Adrenal gland (tissue), 5 donors: ENCODE measurements at regions not wholly inside any gene's neighbourhood (a gene's known extent, or its start where the extent isn't known, plus 50 kb on each side); places are given as distances from the start of the nearest gene placed in this dataset.

Experiments
- CTCF ChIP-seq, 6 experiments: fragments of 450-650 bp in 4 of 6; fragments of 200-600 bp in 2 of 6; sonication (generic) in 1 of 6; IDR thresholded peaks; 1 replicate in 5 of 6; 2 replicates in 1 of 6; pipeline versions ENCODE4 v1.5.1 to v1.8.0; 2016 to 2021; ENCODE audit warnings: antibody characterized with exemption in 6 of 6, mild to moderate bottlenecking in 2 of 6, moderate library complexity in 1 of 6
- POLR2A ChIP-seq, 2 donors: fragments of 450-650 bp; IDR thresholded peaks; one replicate each; pipeline ENCODE4 v1.6.1; 2017; ENCODE audit warnings: antibody characterized with exemption in 2 of 2, mild to moderate bottlenecking in 2 of 2, moderate library complexity in 1 of 2
- donor health status: DM: no; HTN: no; CAD: no.

- TF ChIP-seq CTCF (IDR thresholded peaks at IDR 0.05) (no peak), POLR2A (IDR thresholded peaks at IDR 0.05) (no peak)
These were observed 1201.6 kb upstream of the NUDT12 start for GRCh38 chr5:104764197-104764596.
